ENCODE measurements at regions not wholly inside any gene's neighbourhood (a gene's known extent, or its start where the extent isn't known, plus 50 kb on each side); places are given as distances from the start of the nearest gene placed in this dataset.

DNA sequence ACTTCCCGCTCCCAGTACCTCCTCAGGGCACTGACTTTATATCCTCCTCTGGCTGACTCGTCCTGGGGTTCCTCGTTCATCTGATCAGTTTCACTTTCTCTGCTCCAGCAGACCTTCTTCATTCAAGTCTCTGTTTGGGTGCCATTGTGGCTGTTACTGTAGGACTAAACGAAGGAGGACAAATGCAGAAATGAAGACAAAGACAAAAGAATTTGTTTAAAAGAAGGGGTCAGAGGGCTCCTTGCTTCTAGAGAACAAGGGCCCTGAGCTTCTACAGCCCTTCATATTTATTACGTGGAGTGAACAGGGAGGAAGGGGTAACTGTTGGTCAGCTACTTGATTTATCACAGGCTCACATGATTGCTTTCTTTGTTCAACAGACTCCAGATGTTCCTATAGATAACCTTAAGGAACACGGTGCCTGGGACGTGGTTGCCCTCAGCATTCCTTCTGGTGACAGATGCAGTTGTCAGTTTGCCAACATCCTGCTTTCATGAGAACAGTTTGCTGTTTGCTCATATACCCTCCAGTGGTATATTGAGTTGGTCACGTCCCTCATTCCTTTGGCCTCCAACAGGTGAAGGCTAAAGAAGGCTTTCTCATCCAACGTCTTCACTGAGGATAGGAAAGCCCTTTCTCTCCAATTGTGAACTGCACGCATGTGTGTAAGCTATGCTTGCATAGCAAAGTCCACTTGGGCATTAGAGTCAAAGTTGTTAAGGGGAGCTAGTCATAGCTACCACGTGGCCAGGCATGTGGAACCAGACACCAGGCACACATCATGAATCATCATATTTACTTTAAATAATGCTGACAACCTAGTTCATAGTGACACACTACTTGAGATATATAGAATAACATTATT, 69.1 kb upstream of the BTN3A2 start:
- DNase-seq: no peak

DNA sequence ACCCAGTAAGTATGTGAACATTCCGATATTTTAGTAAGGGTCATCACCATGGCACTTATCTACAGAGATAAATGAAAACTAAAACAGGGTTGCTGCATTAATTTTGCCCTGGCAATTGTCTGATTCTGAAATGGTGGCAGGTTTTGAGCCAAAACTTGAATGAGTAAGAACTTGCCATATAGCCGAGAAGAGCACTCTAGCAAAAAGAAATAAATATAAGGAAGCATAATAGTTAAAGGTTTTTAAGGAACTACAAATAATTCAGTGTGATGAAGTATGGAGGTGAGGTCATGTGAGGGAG, 68.5 kb upstream of the BTN3A2 start:
- DNase-seq: no peak

DNA sequence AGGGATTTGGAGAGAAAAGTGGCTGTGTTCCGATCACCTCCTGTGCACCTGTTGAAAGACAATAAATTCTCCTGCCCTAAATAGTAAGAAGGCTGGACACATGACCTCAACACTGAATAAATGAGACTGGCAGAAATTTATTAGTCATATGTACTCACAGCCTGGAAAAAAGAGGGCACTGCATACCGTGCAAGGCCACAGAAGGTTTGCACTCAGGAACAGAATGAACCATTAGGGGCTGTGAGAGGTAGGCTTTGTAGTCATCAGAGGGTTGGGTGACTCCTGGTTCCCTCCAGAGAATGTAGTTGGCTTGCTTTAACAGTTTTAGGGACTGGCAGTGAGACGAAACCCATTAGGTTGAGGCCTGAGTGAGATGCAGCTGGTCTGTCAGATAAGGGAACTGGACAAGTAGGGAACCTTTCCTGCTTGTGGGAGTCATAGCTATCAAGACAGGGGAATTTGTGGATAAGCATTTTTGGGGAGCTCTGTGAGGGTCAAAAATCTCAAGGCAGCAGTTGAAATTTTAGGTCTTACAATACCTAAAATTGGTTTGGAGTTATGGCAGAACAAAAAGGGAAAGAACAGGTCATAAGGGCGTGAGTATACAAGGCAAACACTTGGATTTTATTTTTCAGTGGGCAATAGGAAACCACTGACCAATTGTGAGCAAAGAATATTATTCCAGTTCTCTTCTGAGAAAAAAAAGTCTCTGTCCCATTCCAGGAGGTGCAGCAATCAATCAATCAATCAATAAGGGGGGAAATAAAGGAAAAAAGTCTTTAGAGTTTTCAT, 67.9 kb upstream of the BTN3A2 start:
- DNase-seq: no peak

DNA sequence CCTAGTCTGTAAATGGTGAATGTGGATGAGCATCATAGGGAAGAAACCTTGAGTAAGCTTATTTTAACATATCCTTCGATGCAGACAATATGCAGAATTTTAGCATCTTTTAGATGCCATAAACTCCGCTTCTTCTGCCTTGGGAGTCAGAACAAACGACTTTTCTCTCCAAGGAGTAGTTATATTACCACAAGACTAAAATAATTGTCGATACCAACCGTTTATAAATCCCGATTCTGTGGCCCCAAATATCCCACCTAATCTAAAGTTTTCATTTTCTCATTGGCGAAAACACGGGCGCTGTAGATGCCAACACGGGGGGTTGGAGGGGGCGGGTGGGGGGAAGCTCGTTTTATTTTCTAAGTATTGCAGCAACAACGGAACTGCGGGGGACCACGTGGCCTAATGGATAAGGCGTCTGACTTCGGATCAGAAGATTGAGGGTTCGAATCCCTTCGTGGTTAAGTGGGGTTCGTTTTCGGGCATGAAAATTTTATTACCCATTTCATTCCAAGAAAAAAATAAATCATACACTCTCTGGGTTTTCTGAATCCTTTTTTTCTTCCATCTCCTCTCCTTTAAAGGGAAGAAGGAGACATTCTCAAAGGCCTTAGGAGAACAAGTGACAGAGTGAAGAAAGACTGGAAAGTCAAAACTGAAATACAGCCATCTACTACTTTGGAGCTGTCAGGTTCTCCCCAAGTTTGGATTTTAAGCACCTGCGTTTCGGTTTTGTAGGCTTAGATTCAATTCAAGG, 65.5 kb upstream of the BTN3A2 start:
- DNase-seq: no peak

DNA sequence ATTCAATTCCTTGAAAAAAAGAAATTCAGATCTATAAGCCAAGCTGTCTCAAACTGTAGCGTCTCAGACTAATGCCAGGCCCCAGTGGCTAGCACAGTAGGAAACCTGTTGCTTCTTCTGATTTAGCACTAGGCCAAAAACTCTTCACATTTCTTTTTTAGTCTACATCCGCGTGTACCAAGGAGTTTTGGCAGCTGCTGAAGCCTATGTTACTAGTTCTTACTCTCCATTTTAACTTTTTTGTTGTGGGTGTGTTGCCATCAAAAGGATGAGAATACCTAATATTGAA, 65.0 kb upstream of the BTN3A2 start:
- DNase-seq: no peak

DNA sequence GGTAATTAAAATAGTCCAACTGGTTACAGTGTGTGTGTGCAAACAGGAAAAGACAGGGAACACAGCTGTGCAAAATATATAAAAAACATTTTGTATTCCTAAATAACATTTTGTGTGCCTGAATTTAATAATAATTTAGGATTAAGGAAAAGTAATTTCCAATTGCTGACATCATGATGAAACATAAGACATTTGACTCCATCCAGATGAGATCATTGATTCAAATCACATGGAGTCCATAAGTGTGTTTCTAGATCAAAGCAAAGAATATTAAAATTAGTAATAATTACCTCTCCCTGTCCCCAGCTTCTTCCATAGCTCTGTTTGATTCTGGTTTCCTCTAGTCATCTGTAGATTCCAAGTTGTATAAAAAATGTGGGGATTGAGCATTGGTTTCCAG, 64.6 kb upstream of the BTN3A2 start:
- DNase-seq: no peak

DNA sequence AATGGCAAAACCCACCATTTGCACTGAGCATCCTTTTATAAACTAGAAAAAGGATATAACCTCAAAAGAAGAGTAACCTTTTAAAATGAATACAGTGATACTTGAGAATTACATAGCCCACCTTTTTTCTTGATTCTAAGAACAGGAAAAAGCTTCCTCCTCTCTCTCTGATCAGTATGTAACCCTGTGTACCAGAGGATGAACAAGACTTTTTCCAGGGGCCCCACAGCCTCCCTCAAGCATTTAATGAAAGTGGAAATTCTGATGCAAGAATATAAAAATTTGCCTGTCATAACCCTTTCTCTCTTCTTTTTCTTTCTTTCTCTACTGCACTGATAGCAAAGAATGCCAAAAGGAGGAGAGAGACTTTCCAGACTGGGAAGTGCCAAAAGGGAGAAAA, 64.2 kb upstream of the BTN3A2 start:
- no peak for DNase-seq

DNA sequence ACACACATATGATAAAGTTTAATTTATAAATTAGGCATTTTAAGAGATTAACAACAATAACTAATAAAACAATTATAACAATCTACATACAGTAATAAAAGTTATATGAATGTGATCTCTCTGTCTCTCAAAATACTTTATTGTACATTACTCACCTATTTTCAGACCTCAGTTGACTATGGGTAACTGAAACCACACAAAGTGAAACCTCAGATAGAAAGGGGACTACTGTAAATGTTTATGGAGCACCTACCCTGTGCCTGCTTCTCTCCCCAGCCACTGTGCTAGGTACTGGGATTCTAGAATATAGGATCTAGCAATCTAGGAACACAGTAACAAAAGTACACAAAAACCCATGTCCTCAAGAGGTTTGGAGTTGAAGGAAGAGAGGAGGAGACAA, 63.4 kb upstream of the BTN3A2 start:
- DNase-seq: no peak

DNA sequence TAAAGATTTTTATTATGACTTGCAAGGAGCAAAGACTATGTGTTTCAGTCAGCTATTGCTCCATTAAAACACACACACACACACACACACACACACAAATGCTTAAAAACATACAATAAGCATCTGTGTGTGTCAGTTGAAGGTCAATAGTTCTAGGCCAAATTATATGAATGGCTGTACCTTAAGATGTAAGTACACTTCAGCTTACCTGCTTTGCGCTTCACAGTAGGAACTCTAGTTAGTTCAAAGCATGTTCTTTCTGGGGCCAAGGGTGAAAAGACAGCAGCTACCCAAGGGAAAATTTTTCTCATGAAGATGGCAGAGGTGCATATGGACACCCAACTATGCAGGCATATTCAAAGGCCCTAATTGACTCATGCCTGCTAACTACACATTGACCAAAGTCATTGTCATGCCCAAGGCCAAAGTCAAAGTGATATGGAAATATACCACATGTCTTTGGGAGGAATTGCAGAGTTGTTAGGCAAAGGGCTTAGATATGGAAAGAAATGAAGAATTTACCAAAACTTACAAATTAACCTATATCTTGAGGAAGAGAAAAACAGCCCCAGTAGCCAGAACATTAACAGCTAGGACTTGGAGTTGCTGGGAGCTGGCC, 61.9 kb upstream of the BTN3A2 start:
- DNase-seq: no peak

DNA sequence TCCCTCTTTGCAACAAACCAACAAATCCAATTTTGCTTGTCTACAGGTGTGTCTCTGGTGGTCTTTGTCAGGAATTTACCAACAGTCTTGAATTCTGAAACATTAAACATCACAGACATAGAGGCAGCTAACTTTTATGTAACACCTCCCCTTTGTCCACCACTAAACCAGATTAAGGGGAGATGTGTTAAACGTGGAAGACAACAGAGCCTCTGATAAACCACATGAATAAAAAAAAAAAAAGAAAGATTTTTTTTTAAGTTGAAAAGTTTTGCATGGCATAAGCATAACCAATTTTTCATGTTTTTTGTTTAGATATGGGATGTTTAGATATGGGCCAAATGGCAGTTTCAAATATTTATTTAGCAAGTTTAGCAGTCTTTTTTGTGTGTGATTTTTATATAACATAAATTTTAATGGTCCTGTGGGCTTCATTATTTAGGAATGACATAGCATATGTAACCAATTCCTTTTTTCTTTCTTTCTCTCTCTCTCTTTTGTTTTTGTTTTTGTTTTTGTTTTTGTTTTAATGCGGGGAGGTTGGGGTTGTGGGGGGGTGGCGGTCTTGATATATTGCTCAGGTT, 60.7 kb upstream of the BTN3A2 start:
- no peak for DNase-seq

DNA sequence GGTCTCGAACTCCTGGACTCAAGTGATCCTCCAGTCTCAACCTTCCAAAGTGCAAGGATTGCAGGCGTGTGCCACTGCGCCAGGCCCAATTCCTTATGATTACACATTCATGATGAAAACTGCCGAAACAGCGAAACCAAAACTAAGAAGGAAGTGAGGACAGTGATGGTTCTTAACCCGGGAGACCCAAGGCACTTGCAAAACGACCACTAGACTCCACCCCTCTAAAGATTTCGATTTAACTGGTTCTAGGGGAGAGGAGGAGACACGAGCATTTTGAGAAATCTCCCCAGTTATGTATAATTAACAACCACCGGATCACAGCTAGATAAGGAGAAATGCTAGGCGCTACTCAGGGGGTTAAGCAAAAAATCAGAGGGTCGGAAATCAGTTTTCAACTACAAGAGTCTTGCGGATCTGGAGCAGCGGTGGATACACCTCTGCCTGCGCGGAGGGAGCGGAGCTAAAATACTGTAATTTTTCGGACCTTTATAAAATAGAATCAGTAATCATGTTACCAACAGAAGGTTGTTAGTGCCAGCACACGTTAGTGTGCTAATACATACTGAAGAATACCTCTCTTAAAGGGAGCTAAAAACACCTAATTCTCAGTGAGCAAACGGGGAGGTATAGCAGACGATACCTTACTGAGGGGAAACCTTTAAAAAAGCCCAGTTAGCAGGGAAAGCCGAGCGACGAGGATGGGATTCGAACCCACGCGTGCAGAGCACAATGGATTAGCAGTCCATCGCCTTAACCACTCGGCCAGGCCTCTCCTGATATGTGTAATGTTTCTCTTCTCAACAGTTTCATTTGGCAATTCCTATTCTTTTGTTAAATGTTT, 60.0 kb upstream of the BTN3A2 start:
- peak; percentile 70 for DNase-seq

DNA sequence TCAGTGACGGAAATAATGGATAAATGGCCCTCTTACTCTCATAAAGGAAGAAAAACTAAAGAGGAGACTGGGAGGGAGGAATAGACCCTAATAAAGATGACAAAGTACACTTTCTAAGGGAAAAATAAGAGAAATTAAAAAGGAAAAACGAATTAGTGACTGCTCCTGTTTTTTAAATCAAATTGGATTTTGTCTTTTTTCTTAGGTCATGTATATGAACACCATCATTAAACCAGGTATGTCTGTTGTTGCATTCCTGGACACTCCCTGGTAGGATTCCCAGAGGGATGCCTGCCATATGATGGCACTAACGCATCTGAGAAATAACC, 59.4 kb upstream of the BTN3A2 start:
- no peak for DNase-seq

DNA sequence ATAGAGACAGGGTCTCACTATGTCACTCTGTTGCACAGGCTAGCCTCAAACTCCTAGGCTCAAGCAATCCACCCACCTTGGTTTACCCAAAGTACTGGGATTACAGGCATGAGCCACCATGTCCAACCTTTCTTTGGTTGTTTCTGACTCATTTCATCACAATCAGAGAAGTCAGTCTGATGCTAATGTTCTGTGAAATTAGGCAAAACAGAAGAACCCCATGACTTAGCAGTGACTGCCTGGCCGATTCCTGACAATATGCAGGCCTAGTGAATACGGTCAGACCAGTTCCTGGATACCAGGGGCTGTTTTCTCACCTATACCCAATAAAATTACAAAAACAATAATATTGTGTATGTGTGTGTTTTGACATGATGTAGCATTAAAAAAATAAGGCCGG, 58.8 kb upstream of the BTN3A2 start:
- no peak for DNase-seq

DNA sequence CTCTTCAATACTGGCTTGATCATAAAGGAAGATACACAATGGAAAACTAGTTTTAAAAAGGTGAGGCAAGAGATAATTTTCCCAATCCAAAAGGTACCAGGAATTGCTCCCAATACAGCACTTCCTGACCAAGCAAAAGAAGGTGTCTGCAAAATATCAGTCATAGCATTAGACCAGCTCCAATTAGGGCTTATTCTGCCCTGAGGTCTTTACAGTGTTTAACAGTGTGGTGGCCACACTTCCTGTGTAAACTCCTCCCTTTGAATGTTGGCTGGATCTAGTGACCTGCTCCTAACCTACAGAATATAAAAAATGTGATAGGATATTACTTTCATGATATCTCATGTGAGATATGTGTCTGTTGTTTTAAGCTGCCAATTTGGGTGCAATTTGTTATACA, 57.1 kb upstream of the BTN3A2 start:
- DNase-seq: no peak

DNA sequence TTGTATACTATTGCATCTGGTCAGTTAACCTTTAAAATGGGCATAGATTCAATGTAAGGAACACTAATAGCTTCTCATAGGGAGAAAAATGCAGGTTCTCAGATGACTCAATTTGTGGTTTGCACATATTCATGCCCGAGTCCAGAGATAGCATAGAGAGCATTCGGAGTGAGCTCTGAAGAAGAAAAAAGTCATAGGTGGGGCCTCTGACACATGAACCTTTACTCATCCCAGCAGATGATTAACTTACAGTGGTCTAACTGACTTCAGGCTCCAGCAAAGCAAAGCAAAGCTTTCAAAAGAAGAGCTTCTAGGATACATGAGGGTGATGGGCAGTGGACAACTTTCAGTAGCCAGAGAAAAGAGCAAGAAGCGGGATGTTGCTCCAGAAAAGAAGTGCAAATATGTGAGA, 55.3 kb upstream of the BTN3A2 start:
- no peak for DNase-seq

DNA sequence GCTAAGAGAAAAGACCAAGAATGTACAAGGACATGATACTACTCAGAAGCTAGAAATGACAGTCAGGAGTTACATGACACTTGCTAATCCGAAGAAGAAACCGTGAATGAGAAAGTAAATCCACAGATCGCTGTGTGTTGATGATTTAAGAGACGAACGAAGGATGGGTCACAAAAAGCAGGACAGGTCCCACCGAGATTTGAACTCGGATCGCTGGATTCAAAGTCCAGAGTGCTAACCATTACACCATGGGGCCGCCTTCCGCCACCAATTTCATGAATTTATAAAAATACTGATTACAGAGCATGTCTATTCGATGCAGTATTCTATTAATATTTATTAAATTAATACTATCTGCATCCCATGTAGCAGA, 54.0 kb upstream of the BTN3A2 start:
- DNase-seq: peak; percentile 42

DNA sequence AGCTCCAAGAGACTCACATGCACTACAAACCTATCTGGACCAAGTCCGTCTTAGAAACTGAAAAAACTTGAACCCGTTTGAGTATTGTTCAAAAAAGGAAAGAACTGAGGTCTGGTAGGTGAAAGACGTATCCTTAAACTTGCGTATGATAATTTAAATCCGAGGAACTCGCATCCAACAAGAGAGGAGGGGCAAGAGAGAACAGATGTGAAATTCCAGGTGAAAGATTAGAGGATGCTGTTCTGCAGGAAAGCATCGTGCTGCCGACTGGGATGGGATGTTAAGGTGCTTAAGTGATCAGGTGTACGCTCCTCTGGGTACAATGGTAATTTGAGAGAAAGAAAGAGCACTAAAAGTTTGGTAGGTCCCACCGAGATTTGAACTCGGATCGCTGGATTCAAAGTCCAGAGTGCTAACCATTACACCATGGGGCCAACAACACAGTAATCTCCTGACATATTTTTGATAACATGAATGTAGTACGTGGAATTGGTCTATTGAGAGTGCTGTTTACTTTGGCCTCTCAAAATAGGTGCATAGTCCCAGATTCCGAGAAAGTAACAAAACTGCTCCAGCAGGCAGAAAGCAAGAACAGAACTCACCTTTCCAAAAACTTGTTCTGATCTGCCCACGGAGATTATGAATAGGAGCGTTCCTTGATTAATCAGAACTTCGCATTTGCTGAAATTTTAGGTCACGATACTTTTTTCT, 53.5 kb upstream of the BTN3A2 start:
- DNase-seq: peak; percentile 48

DNA sequence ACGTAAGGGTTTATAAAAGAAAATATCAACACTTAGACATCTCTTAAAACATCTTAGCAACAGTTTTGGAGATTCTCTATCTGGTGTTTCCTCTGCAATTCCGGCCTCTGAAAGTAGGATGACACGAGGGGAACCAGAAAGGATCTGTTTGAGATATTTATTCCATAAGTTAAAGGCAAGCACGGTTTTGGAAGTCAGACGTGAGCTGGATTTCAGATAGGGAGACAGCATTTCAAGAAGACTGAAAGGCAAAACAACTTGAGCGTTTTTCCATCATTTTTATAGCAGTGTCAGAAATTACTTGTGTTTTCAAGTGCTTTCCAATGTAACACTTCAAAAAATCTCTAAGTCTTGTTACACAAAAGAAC, 52.9 kb upstream of the BTN3A2 start:
- DNase-seq: no peak

DNA sequence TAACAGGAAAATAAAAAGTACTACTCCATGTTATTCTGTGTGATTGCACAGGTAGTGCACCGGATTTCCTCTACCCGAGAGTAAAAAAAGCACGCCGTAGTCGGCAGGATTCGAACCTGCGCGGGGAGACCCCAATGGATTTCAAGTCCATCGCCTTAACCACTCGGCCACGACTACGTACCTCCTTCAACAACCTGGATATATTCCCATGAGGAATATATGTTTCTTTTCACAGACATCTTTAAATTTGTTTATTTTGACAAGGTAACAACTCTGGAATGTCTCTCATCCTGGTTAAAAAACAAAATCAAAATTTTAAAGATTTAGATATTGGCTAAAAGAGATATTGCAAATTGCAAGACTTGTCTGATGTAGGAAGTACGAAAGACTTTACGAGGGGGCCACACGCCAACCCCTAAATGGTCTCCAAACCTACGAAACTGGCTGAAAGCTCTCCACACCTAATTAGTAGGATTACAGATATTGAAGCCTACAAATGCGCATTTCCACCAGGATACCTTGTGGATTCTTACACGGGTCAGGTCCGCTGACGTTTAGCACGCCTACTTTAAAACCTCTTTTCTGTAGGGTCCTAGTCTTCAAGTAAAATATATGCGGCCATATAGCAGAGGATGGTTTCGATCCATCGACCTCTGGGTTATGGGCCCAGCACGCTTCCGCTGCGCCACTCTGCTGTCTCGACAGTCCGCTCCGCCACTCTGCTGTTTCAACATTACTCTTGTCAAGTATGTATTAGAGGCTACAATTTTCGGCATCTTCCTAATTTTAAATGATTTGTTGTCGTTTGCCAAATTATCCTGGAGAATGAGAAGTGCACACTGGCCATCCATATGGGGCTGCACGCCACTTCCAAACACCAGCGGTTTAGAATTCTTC, 52.2 kb upstream of the BTN3A2 start:
- DNase-seq: peak; percentile 80
